HepG2 (cell line): ENCODE measurements at regions not wholly inside any gene's neighbourhood (a gene's known extent, or its start where the extent isn't known, plus 50 kb on each side); places are given as distances from the start of the nearest gene placed in this dataset.
"Not testable (repeated sequence)": the region's sequence is repeated elsewhere in the genome, so short reads cannot be mapped to it uniquely, and the experiment has no call there.

Experiments
- ATAC-seq: fragments of 200-7000 bp; cut with Tn5 transposase; 3 replicates; pipeline ENCODE4 v1.9.1; 2020; ENCODE audit warnings: mild to moderate bottlenecking, moderate library complexity
- BruUV-seq: library from RNA; stranded (reverse); fragments of 400-500 nt; replicated peaks from 2 replicates; lab custom pipeline; 2021; lab: Mats Ljungman, UMichigan
- CTCF ChIA-PET: fragments of 300-600 bp; formaldehyde crosslinking; extraction: SDS; loops from one replicate; lab custom pipeline; 2021; ENCODE audit warnings: low total read pairs, inconsistent platforms, low intra/inter-chr PET ratio; lab: Yijun Ruan, JAX
- POLR2A ChIA-PET: fragments of 350-600 bp; sonication (Branson Sonifier 250); formaldehyde crosslinking; loops from one replicate; lab custom pipeline; 2020; ENCODE audit warnings: antibody characterized with exemption, inconsistent platforms; lab: Yijun Ruan, JAX
- DNase-seq: peaks from one replicate; pipeline ENCODE4 v3.0.0-alpha.2; 2015; ENCODE audit warnings: low spot score
- FAIRE-seq: peaks from 3 replicates; lab custom pipeline; 2011; peaks lifted over from hg19 to GRCh38; lab: Jason Lieb, UNC
- H2AFZ ChIP-seq: one replicate; pipeline ENCODE4 v1.6.1; 2011; ENCODE audit warnings: low read length, inconsistent platforms
- H3K27ac ChIP-seq: fragments of 300-600 bp; 3 replicates; pipeline ENCODE4 v1.8.0; 2011; ENCODE audit warnings: mixed run types, mild to moderate bottlenecking, mixed read lengths, low read length, inconsistent platforms; ENCODE audit not compliant: insufficient read depth; ENCODE audit errors: extremely low read length
- H3K27me3 ChIP-seq, 2 experiments: fragments of 200-600 bp in 1 of 2; 2 replicates in 1 of 2; 3 replicates in 1 of 2; pipeline versions ENCODE4 v1.6.0 to v1.8.0; 2011; ENCODE audit warnings: low read length in 2 of 2, mild to moderate bottlenecking in 2 of 2, moderate library complexity in 2 of 2, inconsistent platforms in 1 of 2; ENCODE audit not compliant: insufficient read depth in 2 of 2, control insufficient read depth in 1 of 2
- H3K36me3 ChIP-seq, 2 experiments: fragments of 200-600 bp in 1 of 2; replicated peaks in 1 of 2; 2 replicates in 1 of 2; 3 replicates in 1 of 2; pipeline versions ENCODE4 v1.5.1 to v1.8.0; 2011; ENCODE audit warnings: low read length in 2 of 2, inconsistent platforms in 1 of 2; ENCODE audit not compliant: insufficient read depth in 2 of 2, control insufficient read depth in 1 of 2
- H3K4me1 ChIP-seq: 2 replicates; pipeline ENCODE4 v1.5.1; 2012; ENCODE audit warnings: low read length, inconsistent platforms; ENCODE audit not compliant: insufficient read depth
- H3K4me2 ChIP-seq: 2 replicates; pipeline ENCODE4 v1.6.0; 2011; ENCODE audit warnings: low read depth, low read length, inconsistent platforms
- H3K4me3 ChIP-seq, 3 experiments: fragments of 200-600 bp in 1 of 3; sonication (generic), shearing (Covaris generic) in 1 of 3; replicated peaks in 1 of 3; 2 replicates each; pipeline ENCODE4 v1.5.1; 2011 to 2016; ENCODE audit warnings: low read length in 3 of 3, inconsistent platforms in 2 of 3, low read depth in 2 of 3, mild to moderate bottlenecking in 2 of 3, control low read depth in 1 of 3, mixed read lengths in 1 of 3; ENCODE audit not compliant: insufficient read depth in 1 of 3
- H3K79me2 ChIP-seq: one replicate; pipeline ENCODE4 v1.6.1; 2011; ENCODE audit warnings: low read length, inconsistent platforms; ENCODE audit not compliant: insufficient read depth
- H3K9ac ChIP-seq: 2 replicates; pipeline ENCODE4 v1.6.0; 2011; ENCODE audit warnings: mild to moderate bottlenecking, low read depth, low read length, inconsistent platforms; ENCODE audit not compliant: insufficient read depth
- H3K9me3 ChIP-seq: 2 replicates; pipeline ENCODE4 v1.5.1; 2012; ENCODE audit warnings: mild to moderate bottlenecking, low read length
- H4K20me1 ChIP-seq: 2 replicates; pipeline ENCODE4 v1.6.0; 2011; ENCODE audit warnings: inconsistent platforms, mild to moderate bottlenecking, low read length, moderate library complexity; ENCODE audit not compliant: insufficient read depth
- WGBS: methylation state at CpG from one replicate; pipeline ENCODE4 v1.1.6; 2017; ENCODE audit warnings: low lambda C conversion rate; 5-methylcytosine and 5-hydroxymethylcytosine counted together
- in situ Hi-C: cut with HindIII; loops from 2 replicates; pipeline ENCODE4 v1.10.0; 2017; ENCODE audit warnings: low pct_unique_long_range_greater_than_20kb; ENCODE audit not compliant: extremely low pct_ligation_motif_present
- intact Hi-C: fragments of 100-400 bp; cut with micrococcal nuclease; formaldehyde crosslinking; loops from one replicate; pipeline ENCODE4 v1.10.0; 2022; ENCODE audit not compliant: unreplicated experiment

DNA sequence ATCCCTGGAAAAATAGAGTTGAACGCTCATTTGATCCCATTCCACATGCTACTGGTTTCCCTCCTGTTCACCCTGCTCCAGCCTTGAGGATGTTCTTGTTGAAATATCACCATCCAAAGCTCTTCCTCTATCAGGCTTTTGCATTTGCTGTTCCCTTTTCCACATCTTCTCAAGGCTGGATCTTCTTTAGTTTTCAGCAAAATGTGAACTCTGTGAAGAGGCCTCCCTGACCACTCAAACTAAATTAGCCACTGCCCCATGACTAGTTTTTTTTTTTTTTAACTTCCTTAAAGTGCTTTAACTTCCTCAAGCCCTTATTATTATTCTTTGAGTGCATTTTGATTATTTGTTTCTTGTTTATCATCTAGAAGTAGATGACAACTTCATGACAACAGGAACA, 119.3 kb upstream of the ZNF658 start:
- H3K79me2 ChIP-seq, ATAC-seq, in situ Hi-C loops, H4K20me1 ChIP-seq, intact Hi-C loops, POLR2A ChIA-PET, H3K9ac ChIP-seq, H3K36me3 ChIP-seq, H3K4me3 ChIP-seq, DNase-seq, H3K4me2 ChIP-seq, BruUV-seq, H3K9me3 ChIP-seq, H3K27me3 ChIP-seq, H3K27ac ChIP-seq, CTCF ChIA-PET, H2AFZ ChIP-seq, FAIRE-seq, H3K4me1 ChIP-seq: not testable (repeated sequence)
- WGBS = 7% methylated on average over 1 of the region's 1 CpG

DNA sequence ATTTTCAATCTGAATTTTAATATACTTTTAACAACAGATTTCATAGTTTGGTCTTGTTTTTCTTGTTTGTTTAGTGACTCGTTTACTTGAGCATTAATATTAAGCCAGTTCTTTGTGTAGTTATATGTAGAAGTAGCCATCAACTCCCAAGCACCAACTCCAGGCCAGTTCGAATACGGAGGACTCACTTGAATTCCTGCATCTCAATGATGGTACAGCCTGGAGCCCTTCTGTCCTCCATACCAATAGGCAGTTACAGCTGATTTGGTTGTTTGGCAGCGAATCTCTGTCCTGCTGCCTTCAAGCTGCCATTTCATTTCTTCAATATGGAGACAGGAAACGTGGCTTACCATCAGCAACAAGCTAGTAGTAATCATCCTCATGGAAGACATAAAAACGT, 118.5 kb upstream of the ZNF658 start:
- CTCF ChIA-PET, H3K4me3 ChIP-seq, H3K4me1 ChIP-seq, H3K27ac ChIP-seq, H2AFZ ChIP-seq, H3K36me3 ChIP-seq, H3K9ac ChIP-seq, DNase-seq, H3K9me3 ChIP-seq, BruUV-seq, FAIRE-seq, ATAC-seq, H3K79me2 ChIP-seq, H3K27me3 ChIP-seq, intact Hi-C loops, H4K20me1 ChIP-seq, POLR2A ChIA-PET, H3K4me2 ChIP-seq, in situ Hi-C loops: not testable (repeated sequence)
- WGBS = 26% methylated on average over 5 of the region's 6 CpGs

DNA sequence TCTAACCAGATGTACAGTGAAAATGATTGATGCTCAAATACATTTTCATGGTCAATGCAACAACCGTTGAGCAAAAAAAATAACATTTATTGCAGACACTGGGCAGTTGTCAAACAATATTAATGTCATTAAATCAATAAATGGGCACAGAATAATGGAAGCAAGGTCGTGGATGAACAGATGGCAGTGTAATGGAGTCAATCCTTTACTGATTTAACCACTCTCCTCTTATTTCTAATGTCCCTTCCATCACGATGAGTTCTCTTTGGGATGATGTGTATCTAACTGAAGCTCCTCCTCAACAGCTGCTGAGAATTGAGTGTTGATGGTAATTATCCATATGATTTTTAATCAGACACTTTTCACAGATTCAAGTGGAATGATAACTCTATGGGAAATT, 114.9 kb upstream of the ZNF658 start:
- H2AFZ ChIP-seq, H3K9me3 ChIP-seq, FAIRE-seq, DNase-seq, H3K4me2 ChIP-seq, intact Hi-C loops, H3K27me3 ChIP-seq, POLR2A ChIA-PET, in situ Hi-C loops, BruUV-seq, H3K9ac ChIP-seq, H3K79me2 ChIP-seq, H3K4me3 ChIP-seq, CTCF ChIA-PET, H3K4me1 ChIP-seq, H3K27ac ChIP-seq, H4K20me1 ChIP-seq, H3K36me3 ChIP-seq, ATAC-seq: not testable (repeated sequence)
- WGBS = 13% methylated on average over 3 of the region's 3 CpGs

DNA sequence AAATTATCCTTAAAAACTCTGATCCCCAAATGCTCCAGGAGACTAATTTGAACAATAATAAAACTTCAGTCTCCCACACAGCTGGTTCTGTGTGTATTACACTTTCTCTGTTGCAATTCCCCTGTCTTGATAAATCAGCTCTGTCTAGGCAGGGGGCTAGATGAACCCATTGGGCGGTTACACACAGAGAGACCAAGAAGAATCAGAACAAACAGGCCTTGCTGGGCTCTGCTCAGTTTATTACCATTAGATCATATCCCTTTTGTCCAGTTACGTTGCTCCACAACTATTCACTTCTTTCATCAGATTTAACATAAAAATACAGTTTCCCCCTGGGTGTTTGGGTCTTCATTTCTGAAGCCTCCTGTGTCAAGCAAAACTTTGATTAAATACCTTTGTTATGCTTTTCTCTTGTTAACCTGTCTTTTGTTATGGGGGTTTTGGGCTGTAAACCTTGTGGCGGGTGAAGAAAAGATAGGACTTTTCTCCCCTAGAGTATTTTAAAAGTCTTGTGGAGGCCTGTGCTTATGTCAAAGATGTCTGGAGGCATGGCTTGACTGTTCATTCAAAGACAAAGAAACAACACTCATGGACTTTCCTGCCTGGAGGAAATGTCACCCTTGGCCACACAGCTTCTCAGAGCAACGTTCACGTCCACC, 109.3 kb upstream of the ZNF658 start:
- ATAC-seq, BruUV-seq, FAIRE-seq: not testable (repeated sequence)

More for the DNA sequence above, 109.3 kb upstream of the ZNF658 start:
- H3K4me1 ChIP-seq, H3K9me3 ChIP-seq, H3K27me3 ChIP-seq, H3K27ac ChIP-seq, DNase-seq, H3K36me3 ChIP-seq, in situ Hi-C loops, intact Hi-C loops, H3K4me3 ChIP-seq, H4K20me1 ChIP-seq, H3K4me2 ChIP-seq, CTCF ChIA-PET, H3K79me2 ChIP-seq, H3K9ac ChIP-seq, POLR2A ChIA-PET, H2AFZ ChIP-seq: not testable (repeated sequence)
- WGBS = 0% methylated on average over 1 of the region's 5 CpGs
